Glutamatergic neuron (in vitro differentiated cells): ENCODE measurements at regions not wholly inside any gene's neighbourhood (a gene's known extent, or its start where the extent isn't known, plus 50 kb on each side); places are given as distances from the start of the nearest gene placed in this dataset.

Experiments used
- DNase-seq: peaks from one replicate; pipeline ENCODE4 v3.0.0; 2022
- H3K27ac Mint-ChIP-seq: one replicate; pipeline ENCODE4 v1.8.0; 2020; ENCODE audit warnings: mild to moderate bottlenecking, mixed read lengths, inconsistent platforms; ENCODE audit not compliant: unreplicated experiment
- H3K27me3 Mint-ChIP-seq: one replicate; pipeline ENCODE4 v1.8.0; 2020; ENCODE audit warnings: mild to moderate bottlenecking, moderate library complexity, mixed read lengths, inconsistent platforms; ENCODE audit not compliant: unreplicated experiment
- H3K36me3 Mint-ChIP-seq: one replicate; pipeline ENCODE4 v1.8.0; 2020; ENCODE audit warnings: mild to moderate bottlenecking, mixed read lengths, inconsistent platforms; ENCODE audit not compliant: unreplicated experiment
- H3K4me1 Mint-ChIP-seq: one replicate; pipeline ENCODE4 v1.8.0; 2020; ENCODE audit warnings: mild to moderate bottlenecking, low read depth, mixed read lengths, inconsistent platforms; ENCODE audit not compliant: unreplicated experiment
- H3K4me3 Mint-ChIP-seq: one replicate; pipeline ENCODE4 v1.8.0; 2020; ENCODE audit warnings: mild to moderate bottlenecking, mixed read lengths, inconsistent platforms; ENCODE audit not compliant: unreplicated experiment
- H3K9me3 Mint-ChIP-seq: one replicate; pipeline ENCODE4 v1.8.0; 2020; ENCODE audit warnings: mild to moderate bottlenecking, moderate library complexity, mixed read lengths, inconsistent platforms; ENCODE audit not compliant: unreplicated experiment
- TF ChIP-seq, protein P1 (sequence below): fragments of 200-600 bp; sonication (generic); IDR thresholded peaks from one replicate; pipeline ENCODE4 v1.5.0; 2021; ENCODE audit not compliant: partially characterized antibody, unreplicated experiment

DNA sequence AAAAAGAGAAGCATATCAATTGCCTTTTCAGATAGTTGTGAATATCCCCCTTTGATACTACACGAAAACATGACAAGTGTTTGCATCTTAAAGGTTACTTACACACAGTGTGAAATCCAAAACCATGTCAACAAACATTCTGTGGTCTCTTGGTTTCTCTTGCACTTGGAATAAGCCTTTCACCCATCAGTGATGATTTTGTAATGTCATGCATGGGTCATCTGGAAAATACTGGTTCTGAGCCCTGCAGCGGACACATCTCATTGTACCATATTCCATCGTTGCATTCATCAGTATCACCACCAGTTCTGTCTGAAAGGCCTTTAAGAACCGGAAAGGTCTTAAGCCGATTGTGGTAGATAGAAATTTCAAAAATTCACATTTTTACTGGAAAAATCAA lies 65.4 kb upstream of the SOX1 start:
- H3K27me3 Mint-ChIP-seq = peaks cover 7% of the 10 kb centered on the region

DNA sequence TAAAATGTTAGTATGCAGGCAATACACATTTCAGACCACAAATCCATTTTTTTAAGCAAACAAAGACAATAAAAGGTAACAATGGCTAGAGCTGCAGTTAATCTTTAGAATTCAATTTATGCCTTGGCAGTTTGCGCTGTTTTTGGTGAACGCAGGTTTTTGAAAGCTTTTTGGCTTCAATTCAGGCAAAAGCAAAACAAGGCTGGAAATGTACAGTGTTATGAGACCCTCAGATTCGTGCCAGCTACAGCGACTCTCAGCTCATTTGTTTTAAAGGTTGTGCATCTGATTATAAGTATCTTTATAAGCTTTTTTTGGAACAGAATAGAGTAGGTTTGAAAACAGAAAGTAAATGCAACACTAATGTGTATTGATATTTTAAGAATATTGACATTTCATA lies 63.6 kb upstream of the SOX1 start:
- Mint-ChIP-seq H3K36me3 (peaks cover 14% of the 10 kb centered on the region), H3K27me3 (peaks cover 6% of the 10 kb centered on the region), H3K4me1 (no peaks in the 10 kb centered on the region), H3K4me3 (no peak overlapping the region), H3K9me3 (no peaks in the 10 kb centered on the region), H3K27ac (no peak overlapping the region)
- TF ChIP-seq, protein P1, sequence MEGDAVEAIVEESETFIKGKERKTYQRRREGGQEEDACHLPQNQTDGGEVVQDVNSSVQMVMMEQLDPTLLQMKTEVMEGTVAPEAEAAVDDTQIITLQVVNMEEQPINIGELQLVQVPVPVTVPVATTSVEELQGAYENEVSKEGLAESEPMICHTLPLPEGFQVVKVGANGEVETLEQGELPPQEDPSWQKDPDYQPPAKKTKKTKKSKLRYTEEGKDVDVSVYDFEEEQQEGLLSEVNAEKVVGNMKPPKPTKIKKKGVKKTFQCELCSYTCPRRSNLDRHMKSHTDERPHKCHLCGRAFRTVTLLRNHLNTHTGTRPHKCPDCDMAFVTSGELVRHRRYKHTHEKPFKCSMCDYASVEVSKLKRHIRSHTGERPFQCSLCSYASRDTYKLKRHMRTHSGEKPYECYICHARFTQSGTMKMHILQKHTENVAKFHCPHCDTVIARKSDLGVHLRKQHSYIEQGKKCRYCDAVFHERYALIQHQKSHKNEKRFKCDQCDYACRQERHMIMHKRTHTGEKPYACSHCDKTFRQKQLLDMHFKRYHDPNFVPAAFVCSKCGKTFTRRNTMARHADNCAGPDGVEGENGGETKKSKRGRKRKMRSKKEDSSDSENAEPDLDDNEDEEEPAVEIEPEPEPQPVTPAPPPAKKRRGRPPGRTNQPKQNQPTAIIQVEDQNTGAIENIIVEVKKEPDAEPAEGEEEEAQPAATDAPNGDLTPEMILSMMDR = no peak
- DNase-seq = no peak

More for the DNA sequence above, 65.4 kb upstream of the SOX1 start:
- Mint-ChIP-seq H3K27ac (no peak overlapping the region), H3K4me3 (no peak overlapping the region), H3K9me3 (no peaks in the 10 kb centered on the region), H3K36me3 (peaks cover 8% of the 10 kb centered on the region), H3K4me1 (no peaks in the 10 kb centered on the region)
- no peak for DNase-seq
- TF ChIP-seq, protein P1 = no peak

DNA sequence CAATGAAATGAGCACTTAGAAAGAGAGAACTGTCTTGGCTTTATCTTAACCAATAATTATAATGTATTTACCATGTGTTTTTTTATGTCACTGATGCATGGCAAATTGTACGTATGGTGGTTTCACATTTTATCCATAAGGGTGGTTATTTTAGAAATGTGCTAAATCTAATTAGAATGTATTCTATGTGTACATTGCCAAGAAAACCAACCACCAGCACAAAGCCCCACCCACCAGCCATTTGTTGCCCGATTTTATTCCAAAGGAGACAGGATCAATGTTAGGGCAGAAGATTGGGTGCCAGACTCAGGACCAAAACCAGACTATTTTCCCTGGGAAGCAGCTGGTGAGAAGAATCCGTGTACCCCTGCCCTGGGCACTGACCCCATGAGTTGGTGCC lies 63.0 kb upstream of the SOX1 start:
- Mint-ChIP-seq H3K4me1 (no peaks in the 10 kb centered on the region), H3K9me3 (no peaks in the 10 kb centered on the region), H3K4me3 (no peak overlapping the region), H3K36me3 (peaks cover 14% of the 10 kb centered on the region), H3K27me3 (peaks cover 6% of the 10 kb centered on the region), H3K27ac (no peak overlapping the region)
- TF ChIP-seq, protein P1 = no peak
- no peak for DNase-seq

DNA sequence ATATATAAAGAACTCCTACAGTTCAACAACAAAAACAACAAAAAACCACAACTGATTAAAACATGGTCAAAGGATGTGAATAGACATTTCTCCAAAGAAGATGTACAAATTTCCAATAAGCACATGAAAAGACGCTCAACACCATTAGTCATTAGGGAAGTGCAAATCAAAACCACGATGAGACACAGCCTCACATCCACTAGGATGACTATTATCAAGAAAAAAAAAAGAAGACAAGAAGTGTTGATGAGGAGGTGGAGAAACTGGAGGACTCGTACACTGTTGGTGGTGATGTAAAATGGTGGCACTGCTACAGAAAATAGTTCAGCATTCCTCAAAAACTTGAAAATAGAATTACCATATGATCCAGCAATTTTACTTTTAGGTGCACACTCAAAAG lies 61.0 kb upstream of the SOX1 start:
- peaks cover 14% of the 10 kb centered on the region for H3K36me3 Mint-ChIP-seq
- no peak overlapping the region for H3K4me3 Mint-ChIP-seq
- H3K27me3 Mint-ChIP-seq = peaks cover 2% of the 10 kb centered on the region
- no peaks in the 10 kb centered on the region for H3K4me1 Mint-ChIP-seq
- H3K9me3 Mint-ChIP-seq = no peaks in the 10 kb centered on the region
- TF ChIP-seq, protein P1 = no peak
- H3K27ac Mint-ChIP-seq = no peak overlapping the region
- DNase-seq = no peak

DNA sequence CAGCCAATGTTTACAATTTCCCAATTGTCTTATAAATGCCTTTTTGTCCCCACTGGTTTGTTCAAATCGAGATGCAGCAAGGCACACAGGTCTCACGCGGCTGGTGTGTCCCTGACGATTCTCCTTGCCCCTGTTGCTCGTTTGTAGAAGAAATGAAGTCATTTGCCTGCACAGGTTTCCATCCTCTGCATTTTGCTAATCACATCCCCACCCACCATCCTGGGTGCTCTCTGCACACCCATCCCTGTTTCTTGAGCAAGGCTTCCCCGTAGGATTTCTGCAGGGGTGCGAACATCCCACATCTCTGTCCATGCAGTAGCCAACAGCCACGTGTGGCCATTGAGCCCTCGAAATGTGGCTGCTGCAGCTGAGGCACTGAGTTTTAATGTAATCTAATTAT lies 59.8 kb upstream of the SOX1 start:
- no peak overlapping the region for H3K27ac Mint-ChIP-seq
- H3K27me3 Mint-ChIP-seq = peaks cover 2% of the 10 kb centered on the region
- H3K9me3 Mint-ChIP-seq = no peaks in the 10 kb centered on the region
- TF ChIP-seq, protein P1 = no peak
- no peaks in the 10 kb centered on the region for H3K4me1 Mint-ChIP-seq
- H3K36me3 Mint-ChIP-seq = peaks cover 14% of the 10 kb centered on the region
- no peak overlapping the region for H3K4me3 Mint-ChIP-seq
- no peak for DNase-seq
